ENCODE measurements at regions not wholly inside any gene's neighbourhood (a gene's known extent, or its start where the extent isn't known, plus 50 kb on each side); places are given as distances from the start of the nearest gene placed in this dataset.

GRCh38 chr5:66346869-66347268, 202.8 kb downstream of the SREK1 start:
- TF ChIP-seq RXRA (IDR thresholded peaks at IDR 0.05; ENCODE audit: insufficient read depth, low read depth, low read length) (no peak), EP300 (IDR thresholded peaks at IDR 0.05; ENCODE audit: borderline replicate concordance in 1 of 2, low read depth in 2 of 2, low read length in 2 of 2) (no peak), POLR2A (IDR thresholded peaks at IDR 0.05; ENCODE audit: control extremely low read depth in 1 of 2, low read depth in 2 of 2, low read length in 2 of 2) (no peak), POLR2AphosphoS5 (IDR thresholded peaks at IDR 0.05; ENCODE audit: low read depth, low read length) (no peak), JUN (IDR thresholded peaks at IDR 0.05; ENCODE audit: low read depth, low read length) (no peak)
- TF ChIP-seq, protein P1, sequence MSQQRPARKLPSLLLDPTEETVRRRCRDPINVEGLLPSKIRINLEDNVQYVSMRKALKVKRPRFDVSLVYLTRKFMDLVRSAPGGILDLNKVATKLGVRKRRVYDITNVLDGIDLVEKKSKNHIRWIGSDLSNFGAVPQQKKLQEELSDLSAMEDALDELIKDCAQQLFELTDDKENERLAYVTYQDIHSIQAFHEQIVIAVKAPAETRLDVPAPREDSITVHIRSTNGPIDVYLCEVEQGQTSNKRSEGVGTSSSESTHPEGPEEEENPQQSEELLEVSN (IDR thresholded peaks at IDR 0.05): no peak
- TF ChIP-seq, protein P2, sequence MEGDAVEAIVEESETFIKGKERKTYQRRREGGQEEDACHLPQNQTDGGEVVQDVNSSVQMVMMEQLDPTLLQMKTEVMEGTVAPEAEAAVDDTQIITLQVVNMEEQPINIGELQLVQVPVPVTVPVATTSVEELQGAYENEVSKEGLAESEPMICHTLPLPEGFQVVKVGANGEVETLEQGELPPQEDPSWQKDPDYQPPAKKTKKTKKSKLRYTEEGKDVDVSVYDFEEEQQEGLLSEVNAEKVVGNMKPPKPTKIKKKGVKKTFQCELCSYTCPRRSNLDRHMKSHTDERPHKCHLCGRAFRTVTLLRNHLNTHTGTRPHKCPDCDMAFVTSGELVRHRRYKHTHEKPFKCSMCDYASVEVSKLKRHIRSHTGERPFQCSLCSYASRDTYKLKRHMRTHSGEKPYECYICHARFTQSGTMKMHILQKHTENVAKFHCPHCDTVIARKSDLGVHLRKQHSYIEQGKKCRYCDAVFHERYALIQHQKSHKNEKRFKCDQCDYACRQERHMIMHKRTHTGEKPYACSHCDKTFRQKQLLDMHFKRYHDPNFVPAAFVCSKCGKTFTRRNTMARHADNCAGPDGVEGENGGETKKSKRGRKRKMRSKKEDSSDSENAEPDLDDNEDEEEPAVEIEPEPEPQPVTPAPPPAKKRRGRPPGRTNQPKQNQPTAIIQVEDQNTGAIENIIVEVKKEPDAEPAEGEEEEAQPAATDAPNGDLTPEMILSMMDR (IDR thresholded peaks at IDR 0.05; ENCODE audit: control extremely low read depth in 1 of 3, insufficient read depth in 1 of 3, low read depth in 1 of 3, low read length in 3 of 3): no peak
